Gastroesophageal sphincter (tissue), 3 donors: ENCODE measurements at regions not wholly inside any gene's neighbourhood (a gene's known extent, or its start where the extent isn't known, plus 50 kb on each side); places are given as distances from the start of the nearest gene placed in this dataset.

Source experiments
- CTCF ChIP-seq, 4 experiments: fragments of 200-600 bp in 2 of 4; fragments of 450-650 bp in 2 of 4; sonication (generic) in 1 of 4; IDR thresholded peaks; one replicate each; pipeline ENCODE4 v1.5.1; 2017 to 2019; ENCODE audit warnings: antibody characterized with exemption in 4 of 4, mild to moderate bottlenecking in 2 of 4, moderate library complexity in 2 of 4
- EP300 ChIP-seq: sonication (generic); formaldehyde crosslinking; IDR thresholded peaks from one replicate; pipeline ENCODE4 v1.6.1; 2017; ENCODE audit warnings: antibody characterized with exemption, mild to moderate bottlenecking
- POLR2AphosphoS5 ChIP-seq: sonication (generic); formaldehyde crosslinking; IDR thresholded peaks from one replicate; pipeline ENCODE4 v1.6.1; 2017; ENCODE audit warnings: antibody characterized with exemption

DNA sequence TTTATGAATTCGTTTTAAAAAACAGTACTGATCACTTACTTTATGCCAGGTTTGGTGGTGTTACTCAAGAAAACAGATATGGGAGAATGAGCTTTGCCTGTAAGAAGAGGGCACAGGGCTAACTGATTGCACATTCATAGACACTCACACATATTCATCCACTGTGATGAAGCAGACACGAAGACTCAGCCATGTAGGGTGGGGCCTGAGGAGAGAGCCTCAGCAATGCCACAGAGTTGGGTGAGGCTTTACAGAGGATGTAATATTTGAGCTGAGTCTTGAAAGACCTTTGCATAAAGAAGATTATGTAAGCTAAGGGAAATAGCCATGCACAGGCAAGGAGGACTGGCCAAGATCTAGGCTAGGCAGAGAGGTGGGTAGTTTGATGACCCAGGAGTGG, 472.8 kb downstream of the PSAT1 start:
- no peak for TF ChIP-seq CTCF (IDR thresholded peaks at IDR 0.05)
- TF ChIP-seq EP300, result no peak
- TF ChIP-seq POLR2AphosphoS5, result no peak
